ENCODE measurements at regions not wholly inside any gene's neighbourhood (a gene's known extent, or its start where the extent isn't known, plus 50 kb on each side); places are given as distances from the start of the nearest gene placed in this dataset.

DNA sequence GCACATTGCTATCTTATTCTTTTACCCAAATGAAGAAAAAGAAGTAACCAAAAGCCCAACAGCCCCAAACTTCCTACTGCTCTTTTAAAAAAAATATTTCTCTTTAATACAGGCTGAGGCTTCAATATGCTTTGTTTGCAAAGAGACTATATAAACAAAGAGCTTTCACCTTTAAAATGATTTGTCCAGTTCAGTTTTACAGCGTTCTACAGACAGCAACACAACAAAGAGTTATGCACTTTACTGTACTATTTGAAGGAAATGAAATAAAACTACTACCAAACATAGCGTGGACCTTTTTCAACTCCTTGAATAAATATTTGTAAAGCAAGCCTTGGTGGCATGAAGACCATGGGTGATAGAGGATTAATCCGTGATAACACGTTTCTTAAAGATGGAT is 151.2 kb downstream of the FGF9 start:
- H2BK5ac ChIP-seq (ENCODE audit: low read depth, low read length), result no peak overlapping the region
- H3K4ac ChIP-seq (replicated peaks; ENCODE audit: insufficient read length, low read depth, low read length), result no peak overlapping the region
- H2BK15ac ChIP-seq (ENCODE audit: low read length), result no peak overlapping the region
- H3K4me3 ChIP-seq (ENCODE audit: extremely low read depth in 1 of 4, insufficient read depth in 2 of 4, low read depth in 3 of 4, low read length in 4 of 4), result no peak overlapping the region
- POLR2A ChIA-PET (ENCODE audit: partially characterized antibody), result no interaction called here
- no peak overlapping the region for H2AFZ ChIP-seq (ENCODE audit: low read length)
- no peak overlapping the region for H2BK20ac ChIP-seq (ENCODE audit: low read length)
- H3K23me2 ChIP-seq (ENCODE audit: low read depth, low read length), result no peaks in the 10 kb centered on the region
- no peak overlapping the region for H3K27ac ChIP-seq (ENCODE audit: low read depth, low read length)
- peaks cover 3 to 10% of the 10 kb centered on the region in 2 experiments; a peak in 1 of 4 replicates for H3K9me3 ChIP-seq (ENCODE audit: insufficient read depth in 2 of 2, low read depth in 1 of 2, low read length in 1 of 2)
- no peak overlapping the region for H3K14ac ChIP-seq (ENCODE audit: insufficient read length)
- H3K9ac ChIP-seq (replicated peaks in 1 of 4; ENCODE audit: extremely low read depth in 1 of 4, low read depth in 3 of 4, low read length in 3 of 4), result no peak overlapping the region
- H3K18ac ChIP-seq (ENCODE audit: extremely low read depth, low read length), result no peak overlapping the region
- H4K5ac ChIP-seq (ENCODE audit: insufficient read length, low read depth, low read length), result no peak overlapping the region
- 86% methylated on average over 4 of the region's 4 CpGs; no CpG with 5 or more reads in 1 of the 2 experiments for WGBS, 2 experiments (ENCODE audit: extremely low coverage in 1 of 2, insufficient coverage in 1 of 2, insufficient read length in 1 of 2, insufficient replicate concordance in 2 of 2, low coverage in 1 of 2, low lambda C conversion rate in 2 of 2, missing lambda C conversion rate in 1 of 2)
- H4K20me1 ChIP-seq (replicated peaks in 1 of 2; ENCODE audit: control insufficient read depth in 1 of 2, insufficient read depth in 2 of 2, low read length in 2 of 2), result no peaks in the 10 kb centered on the region
- H2AK5ac ChIP-seq (ENCODE audit: low read depth, low read length), result no peak overlapping the region
- H3K36me3 ChIP-seq (ENCODE audit: control insufficient read depth in 2 of 4, insufficient read depth in 4 of 4, low read length in 3 of 4), result no peaks in the 10 kb centered on the region
- no peak overlapping the region for H3K4me2 ChIP-seq (ENCODE audit: insufficient read depth in 1 of 2, low read depth in 2 of 2, low read length in 2 of 2)
- H3K27me3 ChIP-seq (replicated peaks in 1 of 4; ENCODE audit: control insufficient read depth in 3 of 4, extremely low read depth in 1 of 4, insufficient read depth in 3 of 4, low read length in 3 of 4), result no peaks in the 10 kb centered on the region
- H4K8ac ChIP-seq (ENCODE audit: extremely low read depth, insufficient read depth, low read length), result no peak overlapping the region
- CTCF ChIA-PET (ENCODE audit: partially characterized antibody), result interaction anchor here (0.8 to 1.3 kb wide), 3 partner anchors 15 to 73 kb away, joined by 3 to 4 read pairs (median 3); no protein-coding TSS in a partner anchor
- FAIRE-seq, result no peak
- H3K79me1 ChIP-seq (ENCODE audit: low read depth, low read length), result no peaks in the 10 kb centered on the region
- H4K91ac ChIP-seq (replicated peaks; ENCODE audit: insufficient read length, low read length), result no peak overlapping the region
- H2BK12ac ChIP-seq (ENCODE audit: low read depth, low read length), result no peak overlapping the region
- DNase-seq (ENCODE audit: low read depth in 1 of 2, low spot score in 2 of 2), result no peak
- no peak overlapping the region for H2BK120ac ChIP-seq (replicated peaks; ENCODE audit: low read depth, low read length)
- H3K56ac ChIP-seq (replicated peaks; ENCODE audit: insufficient read length, low read depth, low read length), result no peak overlapping the region
- H3K23ac ChIP-seq (ENCODE audit: insufficient read length), result no peak overlapping the region
- H3K79me2 ChIP-seq (ENCODE audit: control insufficient read depth in 1 of 2, insufficient read depth in 2 of 2, low read length in 2 of 2), result no peaks in the 10 kb centered on the region
- H3K4me1 ChIP-seq (replicated peaks in 1 of 4; ENCODE audit: control insufficient read depth in 3 of 4, insufficient read depth in 4 of 4, low read length in 3 of 4), result no peaks in the 10 kb centered on the region; a peak in 1 of 7 replicates
- TF ChIP-seq CHD7 (IDR thresholded peaks at IDR 0.05; ENCODE audit: insufficient replicate concordance, low read length), result no peak
